OCI-LY1 (cell line): ENCODE measurements at regions not wholly inside any gene's neighbourhood (a gene's known extent, or its start where the extent isn't known, plus 50 kb on each side); places are given as distances from the start of the nearest gene placed in this dataset.

Source experiments
- H2AFZ ChIP-seq: fragments of 200-600 bp; sonication (generic), shearing (Covaris generic); 2 replicates; pipeline ENCODE4 v1.6.0; 2014; ENCODE audit warnings: antibody characterized with exemption, mild to moderate bottlenecking, low read length
- H3F3A ChIP-seq: fragments of 200-600 bp; sonication (generic), shearing (Covaris generic); 2 replicates; pipeline ENCODE4 v1.6.0; 2014; ENCODE audit warnings: mild to moderate bottlenecking, antibody characterized with exemption, low read length, moderate library complexity; ENCODE audit not compliant: insufficient read depth
- H3K27ac ChIP-seq: fragments of 200-600 bp; sonication (generic); 2 replicates; pipeline ENCODE4 v1.5.1; 2014; ENCODE audit warnings: low read length, mixed run types, mild to moderate bottlenecking, low read depth; ENCODE audit not compliant: poor library complexity, severe bottlenecking
- H3K27me3 ChIP-seq: fragments of 200-600 bp; sonication (generic); 2 replicates; pipeline ENCODE4 v1.6.0; 2014; ENCODE audit warnings: antibody characterized with exemption, mild to moderate bottlenecking, low read length, moderate library complexity; ENCODE audit not compliant: insufficient read depth
- H3K36me3 ChIP-seq: fragments of 200-600 bp; sonication (generic); 2 replicates; pipeline ENCODE4 v1.6.1; 2014; ENCODE audit warnings: mild to moderate bottlenecking, antibody characterized with exemption, low read length, moderate library complexity, mixed read lengths; ENCODE audit not compliant: insufficient read depth
- H3K4me1 ChIP-seq: fragments of 200-600 bp; sonication (generic); 2 replicates; pipeline ENCODE4 v1.5.1; 2014; ENCODE audit warnings: mild to moderate bottlenecking, low read length, moderate library complexity; ENCODE audit not compliant: insufficient read depth, severe bottlenecking
- H3K4me2 ChIP-seq: fragments of 200-600 bp; sonication (generic), shearing (Covaris generic); 2 replicates; pipeline ENCODE4 v1.6.1; 2014; ENCODE audit warnings: low read length
- H3K4me3 ChIP-seq: fragments of 200-600 bp; sonication (generic); 2 replicates; pipeline ENCODE4 v1.5.1; 2014; ENCODE audit warnings: low read length, low read depth, mild to moderate bottlenecking, mixed read lengths; ENCODE audit not compliant: poor library complexity, severe bottlenecking
- H3K79me2 ChIP-seq: fragments of 200-600 bp; shearing (Covaris generic); 2 replicates; pipeline ENCODE4 v1.6.1; 2016; ENCODE audit warnings: mixed run types, low read length, mixed read lengths; ENCODE audit not compliant: insufficient read depth
- H3K9ac ChIP-seq: fragments of 200-600 bp; sonication (generic), shearing (Covaris generic); 2 replicates; pipeline ENCODE4 v1.6.1; 2014; ENCODE audit warnings: mild to moderate bottlenecking, low read length, mixed read lengths
- H3K9me2 ChIP-seq: fragments of 200-600 bp; sonication (generic), shearing (Covaris generic); 2 replicates; pipeline ENCODE4 v1.6.1; 2014; ENCODE audit warnings: low read depth, mild to moderate bottlenecking, low read length, mixed read lengths
- H3K9me3 ChIP-seq: fragments of 200-600 bp; shearing (Covaris generic); 2 replicates; pipeline ENCODE4 v1.6.1; 2014; ENCODE audit warnings: low read length, mixed read lengths
- H4K20me1 ChIP-seq: fragments of 200-600 bp; sonication (generic), shearing (Covaris generic); 2 replicates; pipeline ENCODE4 v1.6.0; 2016; ENCODE audit warnings: mild to moderate bottlenecking, low read length; ENCODE audit not compliant: insufficient read depth
- CTCF ChIP-seq: fragments of 200-600 bp; sonication (generic), shearing (Covaris generic); IDR thresholded peaks from 2 replicates; pipeline ENCODE4 v1.5.1; 2017; ENCODE audit warnings: mild to moderate bottlenecking, antibody characterized with exemption, low read length, moderate library complexity, mixed read lengths
- EZH2 ChIP-seq: fragments of 200-600 bp; sonication (generic), shearing (Covaris generic); IDR thresholded peaks from 2 replicates; pipeline ENCODE4 v1.8.0; 2017; ENCODE audit warnings: borderline replicate concordance, mixed run types, mild to moderate bottlenecking, antibody characterized with exemption, low read length, moderate library complexity, mixed read lengths

- no peaks in the 10 kb centered on the region for H3F3A ChIP-seq
- H3K27ac ChIP-seq = no peak overlapping the region
- no peaks in the 10 kb centered on the region for H3K9me2 ChIP-seq
- no peaks in the 10 kb centered on the region for H3K79me2 ChIP-seq
- no peak overlapping the region for H2AFZ ChIP-seq
- no peaks in the 10 kb centered on the region for H3K27me3 ChIP-seq
- no peaks in the 10 kb centered on the region for H3K36me3 ChIP-seq
- no peaks in the 10 kb centered on the region for H3K9me3 ChIP-seq
- H3K4me1 ChIP-seq = no peaks in the 10 kb centered on the region
- H3K4me2 ChIP-seq = no peak overlapping the region
- no peak for TF ChIP-seq EZH2
- TF ChIP-seq CTCF = no peak
- H4K20me1 ChIP-seq = no peaks in the 10 kb centered on the region
- H3K9ac ChIP-seq = no peak overlapping the region
- H3K4me3 ChIP-seq = no peak overlapping the region
Observed at GRCh38 chr3:103494011-103494410, 1059.2 kb downstream of the ZPLD1 start.

- no peak overlapping the region for H3K4me2 ChIP-seq
- no peaks in the 10 kb centered on the region for H3K79me2 ChIP-seq
- no peak overlapping the region for H3K9ac ChIP-seq
- H3F3A ChIP-seq = no peaks in the 10 kb centered on the region
- no peak overlapping the region for H3K4me3 ChIP-seq
- H3K4me1 ChIP-seq = no peaks in the 10 kb centered on the region
- no peak overlapping the region for H2AFZ ChIP-seq
- no peaks in the 10 kb centered on the region for H3K9me3 ChIP-seq
- no peaks in the 10 kb centered on the region for H4K20me1 ChIP-seq
- no peaks in the 10 kb centered on the region for H3K27me3 ChIP-seq
- no peak overlapping the region for H3K27ac ChIP-seq
- no peaks in the 10 kb centered on the region for H3K9me2 ChIP-seq
- TF ChIP-seq CTCF (no peak), EZH2 (no peak)
- no peaks in the 10 kb centered on the region for H3K36me3 ChIP-seq
Observed at GRCh38 chr3:103494512-103494911, 1059.7 kb downstream of the ZPLD1 start.

GRCh38 chr3:103495186-103495585 lies 1060.4 kb downstream of the ZPLD1 start:
- Histone ChIP-seq H3K27me3 (no peaks in the 10 kb centered on the region), H3K9me2 (no peaks in the 10 kb centered on the region), H3K4me3 (no peak overlapping the region), H3F3A (no peaks in the 10 kb centered on the region), H3K79me2 (no peaks in the 10 kb centered on the region), H2AFZ (no peak overlapping the region), H3K4me1 (no peaks in the 10 kb centered on the region), H3K9ac (no peak overlapping the region), H3K9me3 (no peaks in the 10 kb centered on the region), H3K36me3 (no peaks in the 10 kb centered on the region), H3K27ac (no peak overlapping the region), H3K4me2 (no peak overlapping the region), H4K20me1 (no peaks in the 10 kb centered on the region)
- TF ChIP-seq EZH2 (no peak), CTCF (no peak)
